HepG2 (cell line): ENCODE measurements at regions not wholly inside any gene's neighbourhood (a gene's known extent, or its start where the extent isn't known, plus 50 kb on each side); places are given as distances from the start of the nearest gene placed in this dataset.

Experiments
- ATF7 ChIP-seq, 2 experiments: fragments of 450-650 bp in 1 of 2; sonication (generic) in 1 of 2; formaldehyde crosslinking in 1 of 2; IDR thresholded peaks; 2 replicates each; pipeline versions ENCODE4 v1.4.0 to v1.6.1; 2016 to 2020; ENCODE audit warnings: antibody characterized with exemption in 1 of 2, mild to moderate bottlenecking in 1 of 2, missing genetic modification reagents in 1 of 2
- GFI1 ChIP-seq: sonication (generic); formaldehyde crosslinking; IDR thresholded peaks from 2 replicates; pipeline ENCODE4 v1.5.0; 2020; ENCODE audit warnings: missing genetic modification reagents, mild to moderate bottlenecking, borderline replicate concordance
- HMGA1 ChIP-seq: sonication (generic); formaldehyde crosslinking; conservative IDR thresholded peaks from 2 replicates; pipeline ENCODE4 v1.4.0; 2020; ENCODE audit warnings: missing genetic modification reagents
- ISX ChIP-seq: sonication (generic); formaldehyde crosslinking; conservative IDR thresholded peaks from 2 replicates; pipeline ENCODE4 v1.5.0; 2020; ENCODE audit warnings: missing genetic modification reagents
- NR3C1 ChIP-seq: sonication (generic); formaldehyde crosslinking; IDR thresholded peaks from 2 replicates; pipeline ENCODE4 v1.4.0; 2020; ENCODE audit warnings: missing genetic modification reagents
- PHF5A ChIP-seq: IDR thresholded peaks from one replicate; pipeline ENCODE4 v1.6.1; 2018; ENCODE audit warnings: low read depth, missing genetic modification reagents; ENCODE audit not compliant: unreplicated experiment
- POLR2AphosphoS2 ChIP-seq: IDR thresholded peaks from 2 replicates; pipeline ENCODE4 v1.6.1; 2011; ENCODE audit warnings: low read depth, low read length, improper control_type of control experiment
- POLR2AphosphoS5 ChIP-seq: IDR thresholded peaks from 2 replicates; pipeline ENCODE4 v1.6.1; 2012; ENCODE audit warnings: low read depth, low read length
- SIX1 ChIP-seq: sonication (generic); formaldehyde crosslinking; IDR thresholded peaks from 2 replicates; pipeline ENCODE4 v1.4.0; 2020; ENCODE audit warnings: missing genetic modification reagents, borderline replicate concordance
- SNAI1 ChIP-seq: sonication (generic); formaldehyde crosslinking; IDR thresholded peaks from 2 replicates; pipeline ENCODE4 v1.5.0; 2020; ENCODE audit warnings: mild to moderate bottlenecking, missing genetic modification reagents, borderline replicate concordance
- SPEN ChIP-seq: sonication (generic); formaldehyde crosslinking; IDR thresholded peaks from 2 replicates; pipeline ENCODE4 v1.5.1; 2020; ENCODE audit warnings: low read depth, mild to moderate bottlenecking, missing genetic modification reagents
- ZFY ChIP-seq: sonication (generic); formaldehyde crosslinking; IDR thresholded peaks from 2 replicates; pipeline ENCODE4 v1.4.0; 2020; ENCODE audit warnings: missing genetic modification reagents
- ZMYM3 ChIP-seq: sonication (generic); formaldehyde crosslinking; IDR thresholded peaks from 2 replicates; pipeline ENCODE4 v1.5.1; 2020; ENCODE audit warnings: mild to moderate bottlenecking, missing genetic modification reagents
- ZNF12 ChIP-seq: sonication (generic); formaldehyde crosslinking; IDR thresholded peaks from 2 replicates; pipeline ENCODE4 v1.5.0; 2020; ENCODE audit warnings: missing genetic modification reagents
- ZNF234 ChIP-seq: sonication (generic); formaldehyde crosslinking; conservative IDR thresholded peaks from 2 replicates; pipeline ENCODE4 v1.5.1; 2020; ENCODE audit warnings: mild to moderate bottlenecking, missing genetic modification reagents
- ZNF468 ChIP-seq: sonication (generic); formaldehyde crosslinking; IDR thresholded peaks from 2 replicates; pipeline ENCODE4 v1.8.0; 2022; ENCODE audit warnings: mild to moderate bottlenecking, moderate library complexity, missing genetic modification reagents
- ZNF772 ChIP-seq: sonication (generic); formaldehyde crosslinking; IDR thresholded peaks from 2 replicates; pipeline ENCODE4 v1.5.0; 2020; ENCODE audit warnings: mild to moderate bottlenecking, missing genetic modification reagents
- TF ChIP-seq, protein P1 (sequence below): sonication (generic); formaldehyde crosslinking; IDR thresholded peaks from 2 replicates; pipeline ENCODE4 v1.8.1; 2023; ENCODE audit warnings: mild to moderate bottlenecking, moderate library complexity, missing genetic modification reagents
- TF ChIP-seq, protein P2 (sequence below): sonication (generic); formaldehyde crosslinking; conservative IDR thresholded peaks from 2 replicates; pipeline ENCODE4 v1.4.0; 2020; ENCODE audit warnings: missing genetic modification reagents
- TF ChIP-seq, protein P3 (sequence below): sonication (generic); formaldehyde crosslinking; IDR thresholded peaks from 2 replicates; pipeline ENCODE4 v1.5.1; 2020; ENCODE audit warnings: missing genetic modification reagents, mild to moderate bottlenecking, borderline replicate concordance
- TF ChIP-seq, protein P4 (sequence below): sonication (generic); formaldehyde crosslinking; IDR thresholded peaks from 2 replicates; pipeline ENCODE4 v1.4.0; 2020; ENCODE audit warnings: missing genetic modification reagents, borderline replicate concordance
- TF ChIP-seq, protein P5 (sequence below): IDR thresholded peaks from 2 replicates; pipeline ENCODE4 v1.6.1; 2016; ENCODE audit warnings: mild to moderate bottlenecking

DNA sequence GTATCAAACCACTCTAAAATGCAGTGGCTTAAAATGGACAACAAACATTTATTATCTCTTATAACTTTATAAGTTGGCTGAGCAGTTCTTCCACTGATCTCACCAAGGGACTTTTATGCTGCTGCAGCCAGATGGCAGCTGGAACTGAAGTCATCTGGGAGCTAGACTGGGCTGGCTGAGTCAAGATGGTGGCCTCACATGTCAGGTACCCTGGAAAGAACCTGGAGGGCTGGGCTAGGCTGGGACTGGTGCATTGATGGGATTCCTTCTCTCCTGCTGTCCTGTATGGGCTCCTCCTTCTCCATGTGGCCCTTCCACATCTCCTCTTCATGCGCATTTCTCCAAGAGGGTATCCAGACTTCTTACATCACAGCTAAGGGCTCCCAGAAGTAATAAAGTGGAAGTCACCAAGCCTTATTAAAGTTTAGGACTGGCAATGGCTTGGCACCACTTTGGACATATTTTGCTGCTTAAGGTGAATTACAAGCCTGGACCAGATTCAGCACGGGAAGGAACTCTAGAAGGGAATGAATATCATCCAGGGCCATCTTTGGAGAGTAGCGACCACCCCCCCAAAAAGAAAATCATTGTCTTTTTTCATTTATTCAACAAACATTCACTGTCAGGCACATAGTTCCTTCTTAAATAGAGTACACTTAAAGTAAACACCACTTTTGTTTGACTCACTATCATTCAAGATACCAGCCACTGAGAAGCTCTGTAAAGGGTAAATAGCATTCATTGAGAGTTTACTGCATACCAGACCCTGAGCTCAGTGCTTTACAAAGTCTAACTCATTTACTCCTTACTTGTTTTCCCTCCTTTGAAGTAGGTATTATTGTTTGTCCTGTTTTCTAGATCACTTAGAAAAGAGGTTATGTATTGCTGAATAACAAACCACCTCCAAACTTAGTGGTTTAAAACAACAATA is 138.0 kb downstream of the ZFP36L2 start (continued):
- TF ChIP-seq SIX1 (CRISPR knock-in tag) (0 out of 2 replicates have a peak, but pooled peaks have one; percentile 43), ZNF12 (no peak), SNAI1 (no peak), PHF5A (CRISPR knock-in tag) (peak; percentile 69), ZNF772 (CRISPR knock-in tag) (peak; percentile 42; the same call in 1 of the 2 replicates), ZNF468 (CRISPR knock-in tag) (no peak), ISX (CRISPR knock-in tag) (no peak), ATF7 (IDR thresholded peaks at IDR 0.05) (no peak), ATF7 (CRISPR knock-in tag; IDR thresholded peaks at IDR 0.05) (no peak), ZFY (CRISPR knock-in tag) (no peak), SPEN (CRISPR knock-in tag) (no peak), ZMYM3 (CRISPR knock-in tag) (no peak; the same call in 1 of the 2 replicates), POLR2AphosphoS2 (no peak), POLR2AphosphoS5 (no peak), GFI1 (CRISPR knock-in tag) (peak; percentile 85), ZNF234 (CRISPR knock-in tag) (no peak), HMGA1 (CRISPR knock-in tag) (no peak), NR3C1 (no peak)
- TF ChIP-seq, protein P1, sequence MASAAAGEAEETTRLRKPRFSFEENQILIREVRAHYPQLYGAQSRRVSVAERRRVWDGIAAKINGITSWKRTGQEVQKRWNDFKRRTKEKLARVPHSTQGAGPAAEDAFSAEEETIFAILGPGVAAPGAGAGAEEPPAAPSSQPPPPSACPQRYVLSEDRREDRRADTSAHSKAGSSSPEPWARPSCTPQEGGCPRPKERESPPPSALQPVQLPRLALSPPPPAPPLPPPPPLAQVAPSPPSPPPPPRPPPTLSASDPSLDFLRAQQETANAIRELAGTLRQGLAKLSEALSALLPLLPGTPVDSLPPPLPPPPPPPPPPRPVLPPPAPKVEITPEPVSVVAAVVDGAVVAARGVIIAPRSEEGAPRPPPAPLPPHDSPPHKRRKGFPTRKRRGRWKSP = no peak
- TF ChIP-seq, protein P2, sequence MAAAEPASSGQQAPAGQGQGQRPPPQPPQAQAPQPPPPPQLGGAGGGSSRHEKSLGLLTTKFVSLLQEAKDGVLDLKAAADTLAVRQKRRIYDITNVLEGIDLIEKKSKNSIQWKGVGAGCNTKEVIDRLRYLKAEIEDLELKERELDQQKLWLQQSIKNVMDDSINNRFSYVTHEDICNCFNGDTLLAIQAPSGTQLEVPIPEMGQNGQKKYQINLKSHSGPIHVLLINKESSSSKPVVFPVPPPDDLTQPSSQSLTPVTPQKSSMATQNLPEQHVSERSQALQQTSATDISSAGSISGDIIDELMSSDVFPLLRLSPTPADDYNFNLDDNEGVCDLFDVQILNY (CRISPR knock-in tag) = no peak
- TF ChIP-seq, protein P3, sequence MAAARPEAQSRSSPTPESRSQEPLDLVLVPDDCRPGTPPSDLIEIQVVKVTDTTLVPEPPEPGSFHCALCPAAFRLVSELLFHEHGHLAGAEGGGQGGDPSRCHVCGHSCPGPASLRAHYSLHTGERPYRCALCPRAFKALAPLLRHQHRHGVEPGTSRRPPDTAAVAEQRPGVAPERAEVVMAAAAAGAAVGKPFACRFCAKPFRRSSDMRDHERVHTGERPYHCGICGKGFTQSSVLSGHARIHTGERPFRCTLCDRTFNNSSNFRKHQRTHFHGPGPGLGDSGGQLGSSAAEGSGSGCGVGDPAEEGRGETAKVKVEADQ (CRISPR knock-in tag) = no peak
- TF ChIP-seq, protein P4, sequence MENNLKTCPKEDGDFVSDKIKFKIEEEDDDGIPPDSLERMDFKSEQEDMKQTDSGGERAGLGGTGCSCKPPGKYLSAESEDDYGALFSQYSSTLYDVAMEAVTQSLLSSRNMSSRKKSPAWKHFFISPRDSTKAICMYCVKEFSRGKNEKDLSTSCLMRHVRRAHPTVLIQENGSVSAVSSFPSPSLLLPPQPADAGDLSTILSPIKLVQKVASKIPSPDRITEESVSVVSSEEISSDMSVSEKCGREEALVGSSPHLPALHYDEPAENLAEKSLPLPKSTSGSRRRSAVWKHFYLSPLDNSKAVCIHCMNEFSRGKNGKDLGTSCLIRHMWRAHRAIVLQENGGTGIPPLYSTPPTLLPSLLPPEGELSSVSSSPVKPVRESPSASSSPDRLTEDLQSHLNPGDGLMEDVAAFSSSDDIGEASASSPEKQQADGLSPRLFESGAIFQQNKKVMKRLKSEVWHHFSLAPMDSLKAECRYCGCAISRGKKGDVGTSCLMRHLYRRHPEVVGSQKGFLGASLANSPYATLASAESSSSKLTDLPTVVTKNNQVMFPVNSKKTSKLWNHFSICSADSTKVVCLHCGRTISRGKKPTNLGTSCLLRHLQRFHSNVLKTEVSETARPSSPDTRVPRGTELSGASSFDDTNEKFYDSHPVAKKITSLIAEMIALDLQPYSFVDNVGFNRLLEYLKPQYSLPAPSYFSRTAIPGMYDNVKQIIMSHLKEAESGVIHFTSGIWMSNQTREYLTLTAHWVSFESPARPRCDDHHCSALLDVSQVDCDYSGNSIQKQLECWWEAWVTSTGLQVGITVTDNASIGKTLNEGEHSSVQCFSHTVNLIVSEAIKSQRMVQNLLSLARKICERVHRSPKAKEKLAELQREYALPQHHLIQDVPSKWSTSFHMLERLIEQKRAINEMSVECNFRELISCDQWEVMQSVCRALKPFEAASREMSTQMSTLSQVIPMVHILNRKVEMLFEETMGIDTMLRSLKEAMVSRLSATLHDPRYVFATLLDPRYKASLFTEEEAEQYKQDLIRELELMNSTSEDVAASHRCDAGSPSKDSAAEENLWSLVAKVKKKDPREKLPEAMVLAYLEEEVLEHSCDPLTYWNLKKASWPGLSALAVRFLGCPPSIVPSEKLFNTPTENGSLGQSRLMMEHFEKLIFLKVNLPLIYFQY (CRISPR knock-in tag) = no peak
- TF ChIP-seq, protein P5, sequence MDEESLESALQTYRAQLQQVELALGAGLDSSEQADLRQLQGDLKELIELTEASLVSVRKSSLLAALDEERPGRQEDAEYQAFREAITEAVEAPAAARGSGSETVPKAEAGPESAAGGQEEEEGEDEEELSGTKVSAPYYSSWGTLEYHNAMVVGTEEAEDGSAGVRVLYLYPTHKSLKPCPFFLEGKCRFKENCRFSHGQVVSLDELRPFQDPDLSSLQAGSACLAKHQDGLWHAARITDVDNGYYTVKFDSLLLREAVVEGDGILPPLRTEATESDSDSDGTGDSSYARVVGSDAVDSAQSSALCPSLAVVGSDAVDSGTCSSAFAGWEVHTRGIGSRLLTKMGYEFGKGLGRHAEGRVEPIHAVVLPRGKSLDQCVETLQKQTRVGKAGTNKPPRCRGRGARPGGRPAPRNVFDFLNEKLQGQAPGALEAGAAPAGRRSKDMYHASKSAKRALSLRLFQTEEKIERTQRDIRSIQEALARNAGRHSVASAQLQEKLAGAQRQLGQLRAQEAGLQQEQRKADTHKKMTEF = peak; percentile 24; the same call in 1 of the 2 replicates
